ENCODE measurements at regions not wholly inside any gene's neighbourhood (a gene's known extent, or its start where the extent isn't known, plus 50 kb on each side); places are given as distances from the start of the nearest gene placed in this dataset.

DNA sequence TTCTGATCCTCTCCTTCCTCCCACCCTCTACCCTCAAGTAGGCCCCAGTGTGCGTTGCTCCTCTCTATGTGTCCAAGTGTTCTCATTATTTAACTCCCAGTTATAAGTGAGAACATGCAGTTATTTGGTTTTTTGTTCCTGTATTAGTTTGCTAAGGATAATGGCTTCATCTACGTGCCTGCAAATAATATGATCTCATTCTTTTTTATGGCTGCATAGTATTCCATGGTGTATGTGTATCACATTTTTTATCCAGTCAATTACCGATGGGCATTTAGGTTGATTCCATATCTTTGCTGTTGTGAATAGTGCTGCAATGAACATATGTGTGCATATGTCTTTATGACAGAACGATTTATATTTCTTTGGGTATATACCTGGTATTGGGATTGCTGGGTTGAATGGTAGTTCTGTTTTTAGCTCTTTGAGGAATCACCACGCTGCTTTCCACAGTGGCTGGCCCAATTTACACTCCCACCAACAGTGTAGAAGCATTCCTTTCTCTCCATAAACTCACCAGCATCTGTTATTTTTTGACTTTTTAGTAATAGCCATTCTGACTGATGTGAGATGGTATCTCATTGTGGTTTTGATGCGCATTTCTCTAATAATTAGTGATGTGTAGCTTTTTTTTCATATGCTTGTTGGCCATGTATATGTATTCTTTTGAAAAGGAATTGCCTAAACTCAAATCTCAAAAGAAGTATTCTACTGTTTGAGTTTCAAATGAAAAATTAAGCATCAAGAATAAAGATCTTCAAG lies 116.9 kb downstream of the ETS2 start:
- H3K4me1 ChIP-seq: peaks cover 11% of the 10 kb centered on the region
- no peak for TF ChIP-seq Cebpa-rat (IDR thresholded peaks at IDR 0.05)
- H3K9ac ChIP-seq: no peak overlapping the region
- no peak overlapping the region for H3K27ac ChIP-seq
- H4K20me1 ChIP-seq: no peaks in the 10 kb centered on the region
- no peak overlapping the region for H3K4me3 ChIP-seq
- no peaks in the 10 kb centered on the region for H3K9me3 ChIP-seq
- no peaks in the 10 kb centered on the region for H3K36me3 ChIP-seq
- no peak overlapping the region for H3K4me2 ChIP-seq
- no peaks in the 10 kb centered on the region for H3K27me3 ChIP-seq

DNA sequence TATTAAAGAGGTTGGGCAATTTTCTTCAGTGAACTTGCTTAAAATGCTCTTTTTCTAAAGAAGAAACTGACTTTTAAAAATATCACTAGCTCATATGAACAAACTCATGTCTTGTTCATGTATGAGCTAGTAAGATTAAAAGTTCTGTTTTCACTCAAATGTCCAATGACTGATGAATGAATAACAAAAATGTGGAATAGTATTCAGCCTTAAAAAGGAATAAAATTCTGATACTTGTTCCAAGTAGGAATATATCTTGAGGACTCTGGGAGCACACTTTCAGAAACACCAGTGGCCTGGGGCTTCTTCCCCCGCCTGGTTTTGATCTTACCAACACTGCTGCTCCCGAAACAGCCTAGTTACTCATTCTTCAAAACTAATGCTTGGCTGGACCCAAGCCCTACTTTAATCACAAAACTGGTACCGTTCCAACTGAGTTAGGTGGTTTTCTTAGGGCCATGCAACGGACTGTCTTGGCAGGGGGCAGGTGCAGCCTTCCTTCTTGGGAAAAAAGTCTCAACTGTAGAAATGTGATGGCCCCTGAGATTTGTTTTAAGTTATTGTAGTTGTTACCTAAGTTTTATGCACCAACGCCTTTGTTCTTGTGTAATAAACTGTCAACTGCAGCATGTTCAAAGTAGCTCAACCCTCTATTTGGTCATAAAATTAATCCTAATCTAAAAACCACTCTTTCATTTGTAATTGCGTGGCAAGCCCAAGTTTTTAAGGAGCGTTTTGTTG lies 116.0 kb downstream of the ETS2 start:
- H3K9ac ChIP-seq: no peak overlapping the region
- H4K20me1 ChIP-seq: no peaks in the 10 kb centered on the region
- no peaks in the 10 kb centered on the region for H3K27me3 ChIP-seq
- no peak overlapping the region for H3K27ac ChIP-seq
- no peak overlapping the region for H3K4me3 ChIP-seq
- no peak overlapping the region for H3K4me2 ChIP-seq
- H3K36me3 ChIP-seq: no peaks in the 10 kb centered on the region
- peaks cover 11% of the 10 kb centered on the region for H3K4me1 ChIP-seq
- no peak for TF ChIP-seq Cebpa-rat (IDR thresholded peaks at IDR 0.05)
- H3K9me3 ChIP-seq: no peaks in the 10 kb centered on the region

DNA sequence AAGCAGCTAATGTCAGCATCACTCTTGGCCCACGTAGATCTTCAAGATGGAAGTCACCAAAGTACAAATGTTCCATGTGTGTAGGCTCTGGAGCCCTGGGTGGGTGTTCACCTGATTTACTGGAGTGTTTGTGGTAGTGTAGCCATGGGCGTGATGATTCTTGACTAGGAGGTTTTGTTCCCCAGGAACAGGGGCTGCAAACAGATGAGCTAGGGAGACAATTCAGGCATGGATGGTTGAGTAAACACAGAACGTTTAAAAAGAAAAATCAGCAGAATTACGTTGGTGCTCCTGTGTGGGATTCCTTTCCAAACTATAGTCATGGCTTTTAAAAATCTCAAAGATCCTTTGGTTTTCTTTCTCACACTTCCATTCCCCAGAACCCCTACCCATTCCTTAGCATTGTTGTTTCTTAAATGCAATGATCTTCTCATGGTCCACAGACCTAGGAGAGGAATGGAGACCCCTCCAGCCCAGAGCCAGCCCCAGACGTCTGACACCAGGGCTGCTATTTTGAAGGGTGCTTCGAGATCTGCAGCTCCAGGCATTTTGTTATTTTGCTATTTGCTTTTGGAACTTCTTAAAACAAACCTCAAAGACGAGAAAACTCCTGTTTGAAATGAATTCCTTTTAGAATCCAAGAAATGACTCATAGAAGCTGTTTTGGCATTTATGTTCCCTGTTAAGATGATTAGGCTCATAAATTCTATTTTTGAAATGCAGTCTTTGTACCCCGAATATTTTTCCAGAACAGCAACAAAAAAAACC lies 115.1 kb downstream of the ETS2 start:
- no peaks in the 10 kb centered on the region for H3K36me3 ChIP-seq
- no peaks in the 10 kb centered on the region for H4K20me1 ChIP-seq
- H3K27ac ChIP-seq: no peak overlapping the region
- no peak for TF ChIP-seq Cebpa-rat (IDR thresholded peaks at IDR 0.05)
- no peak overlapping the region for H3K4me3 ChIP-seq
- peaks cover 5% of the 10 kb centered on the region for H3K4me1 ChIP-seq
- no peak overlapping the region for H3K4me2 ChIP-seq
- no peaks in the 10 kb centered on the region for H3K27me3 ChIP-seq
- no peaks in the 10 kb centered on the region for H3K9me3 ChIP-seq
- H3K9ac ChIP-seq: no peak overlapping the region

DNA sequence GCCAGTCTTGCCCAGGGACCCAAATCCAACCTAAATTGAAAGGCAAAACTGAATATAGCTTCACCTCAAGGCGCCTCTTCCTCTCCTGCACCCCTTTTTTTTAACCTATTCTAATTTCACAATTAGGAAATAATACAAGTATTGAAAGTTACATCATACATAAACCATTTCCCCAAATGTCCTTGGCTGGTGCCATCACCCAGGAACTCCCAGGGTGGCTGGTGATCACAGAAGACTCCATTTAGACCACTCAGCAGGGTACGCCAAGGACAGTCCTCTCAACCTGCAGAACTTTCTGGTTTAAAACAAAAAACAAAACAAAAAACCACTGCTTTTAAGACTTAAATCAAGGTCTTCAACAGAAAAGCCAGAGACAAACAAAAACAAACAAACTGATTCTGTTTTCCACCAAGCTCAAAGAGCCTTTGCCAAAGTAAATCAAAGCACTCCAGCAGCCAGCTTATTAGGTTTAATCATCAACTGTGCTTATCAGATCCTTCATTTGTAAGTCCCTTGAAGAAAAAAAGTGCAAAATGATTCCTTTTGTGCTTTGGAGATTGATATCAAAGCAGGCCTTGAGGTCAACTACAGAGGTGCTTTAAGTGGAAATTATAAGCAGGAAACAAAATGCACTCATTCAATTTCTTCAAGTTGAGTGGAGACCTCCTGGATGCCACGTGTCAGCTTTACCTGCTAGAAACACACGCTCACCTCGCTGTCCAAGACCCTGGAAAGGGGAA lies 113.0 kb downstream of the ETS2 start:
- Histone ChIP-seq H3K27me3 (no peaks in the 10 kb centered on the region), H3K4me2 (no peak overlapping the region), H3K9me3 (no peaks in the 10 kb centered on the region), H3K4me3 (no peak overlapping the region), H3K36me3 (no peaks in the 10 kb centered on the region), H3K4me1 (peaks cover under 1% of the 10 kb centered on the region; the same call in 1 of the 2 replicates), H4K20me1 (no peaks in the 10 kb centered on the region), H3K27ac (no peak overlapping the region), H3K9ac (no peak overlapping the region)
- no peak for TF ChIP-seq Cebpa-rat (IDR thresholded peaks at IDR 0.05)

DNA sequence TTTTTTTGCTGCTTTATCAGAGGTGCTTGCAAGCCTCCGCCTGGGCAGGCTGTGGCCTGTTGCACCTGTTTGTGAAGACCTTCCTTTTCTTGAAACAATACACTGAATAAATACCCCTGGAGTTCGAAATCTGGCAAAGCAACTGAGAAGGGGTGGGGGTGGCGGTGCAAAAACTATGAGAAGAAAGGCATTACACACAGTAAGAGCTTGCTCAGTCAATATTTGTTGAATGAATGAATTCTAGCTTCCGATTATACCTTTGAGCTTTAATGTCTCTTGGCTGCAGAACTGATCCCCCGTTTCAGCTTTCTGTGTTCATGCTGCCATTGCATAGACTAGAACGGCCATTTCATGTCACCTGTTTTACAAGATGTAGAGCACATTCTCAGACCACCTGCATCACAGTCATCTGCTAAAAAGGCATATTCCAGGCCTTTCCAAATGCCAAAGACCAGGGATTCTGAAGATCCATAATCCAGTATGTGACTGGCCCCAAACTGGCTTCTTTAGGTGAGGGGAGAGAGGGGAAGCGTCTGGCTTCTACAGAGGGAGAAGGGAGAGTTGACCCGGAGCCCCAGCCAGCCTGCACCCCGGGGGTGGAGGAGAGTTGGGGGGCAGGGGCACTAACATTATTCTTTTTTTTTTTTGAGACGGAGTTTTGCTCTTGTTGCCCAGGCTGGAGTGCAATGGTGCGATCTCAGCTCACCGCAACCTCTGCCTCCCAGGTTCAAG lies 111.5 kb downstream of the ETS2 start:
- Histone ChIP-seq H3K27me3 (no peaks in the 10 kb centered on the region), H3K4me2 (no peak overlapping the region), H4K20me1 (no peaks in the 10 kb centered on the region), H3K9ac (no peak overlapping the region), H3K27ac (no peak overlapping the region), H3K4me3 (no peak overlapping the region), H3K4me1 (peaks cover 12% of the 10 kb centered on the region), H3K36me3 (no peaks in the 10 kb centered on the region), H3K9me3 (no peaks in the 10 kb centered on the region)
- no peak for TF ChIP-seq Cebpa-rat (IDR thresholded peaks at IDR 0.05)

DNA sequence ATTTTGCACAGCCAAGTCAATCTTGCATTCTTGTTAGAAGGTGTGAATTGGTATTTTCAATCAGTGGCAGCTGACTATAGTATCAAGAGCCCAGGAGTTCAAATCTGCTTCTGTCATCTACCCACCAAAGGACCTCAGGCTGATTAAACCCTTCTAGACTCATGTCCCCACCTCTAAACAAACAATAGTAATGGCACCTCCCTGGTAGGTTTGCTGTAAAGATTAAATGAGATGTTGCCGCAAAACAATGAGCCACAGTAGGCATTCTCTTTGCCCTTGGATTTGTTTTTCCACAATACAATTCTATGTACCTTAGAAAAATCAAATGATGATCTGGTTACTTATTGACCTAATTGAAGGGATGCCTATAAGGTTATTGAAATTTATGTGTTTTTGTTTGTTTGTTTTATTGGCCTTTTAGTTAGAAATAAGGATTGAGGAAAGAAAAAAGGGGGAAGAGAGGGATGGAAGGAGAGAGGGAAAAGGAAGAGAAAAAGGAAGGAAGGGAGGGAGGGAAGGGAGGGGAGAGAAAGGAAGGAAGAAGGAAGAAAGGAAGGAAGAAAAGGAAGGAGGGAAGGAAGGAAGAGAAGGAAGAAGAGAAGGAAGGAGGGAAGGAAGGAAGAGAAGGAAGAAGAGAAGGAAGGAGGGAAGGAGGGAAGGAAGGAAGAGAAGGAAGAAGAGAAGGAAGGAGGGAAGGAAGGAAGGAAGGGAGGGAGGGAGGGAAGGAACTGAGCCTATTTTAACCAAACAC lies 110.7 kb downstream of the ETS2 start:
- Histone ChIP-seq H3K4me3 (no peak overlapping the region), H3K27ac (no peak overlapping the region), H4K20me1 (no peaks in the 10 kb centered on the region), H3K9ac (no peak overlapping the region), H3K36me3 (no peaks in the 10 kb centered on the region), H3K9me3 (no peaks in the 10 kb centered on the region), H3K4me1 (peaks cover 12% of the 10 kb centered on the region), H3K4me2 (no peak overlapping the region), H3K27me3 (no peaks in the 10 kb centered on the region)
- no peak for TF ChIP-seq Cebpa-rat (IDR thresholded peaks at IDR 0.05)

DNA sequence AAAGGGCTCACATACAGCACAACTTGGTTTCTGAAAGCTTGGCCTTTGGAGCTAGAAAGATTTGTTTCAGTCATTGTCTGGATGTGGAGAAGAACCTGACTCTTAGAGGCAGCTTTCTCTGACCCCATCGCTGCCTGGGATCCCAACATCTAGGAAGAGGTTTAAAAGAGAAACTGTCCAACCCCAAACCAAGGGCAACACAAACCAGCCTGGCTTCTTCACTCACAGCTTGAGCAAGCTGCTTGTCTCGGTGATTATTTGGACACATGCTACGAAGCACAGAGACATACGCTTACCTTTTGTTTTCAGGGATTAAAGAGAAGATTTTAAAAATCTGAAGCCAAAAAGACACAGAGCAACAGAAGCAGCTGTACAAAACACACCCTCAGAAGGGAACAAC lies 109.8 kb downstream of the ETS2 start:
- TF ChIP-seq Cebpa-rat (IDR thresholded peaks at IDR 0.05): no peak
- Histone ChIP-seq H4K20me1 (no peaks in the 10 kb centered on the region), H3K4me2 (no peak overlapping the region), H3K27me3 (no peaks in the 10 kb centered on the region), H3K4me3 (no peak overlapping the region), H3K27ac (no peak overlapping the region), H3K9ac (no peak overlapping the region), H3K4me1 (peaks cover 15% of the 10 kb centered on the region), H3K36me3 (no peaks in the 10 kb centered on the region), H3K9me3 (no peaks in the 10 kb centered on the region)

DNA sequence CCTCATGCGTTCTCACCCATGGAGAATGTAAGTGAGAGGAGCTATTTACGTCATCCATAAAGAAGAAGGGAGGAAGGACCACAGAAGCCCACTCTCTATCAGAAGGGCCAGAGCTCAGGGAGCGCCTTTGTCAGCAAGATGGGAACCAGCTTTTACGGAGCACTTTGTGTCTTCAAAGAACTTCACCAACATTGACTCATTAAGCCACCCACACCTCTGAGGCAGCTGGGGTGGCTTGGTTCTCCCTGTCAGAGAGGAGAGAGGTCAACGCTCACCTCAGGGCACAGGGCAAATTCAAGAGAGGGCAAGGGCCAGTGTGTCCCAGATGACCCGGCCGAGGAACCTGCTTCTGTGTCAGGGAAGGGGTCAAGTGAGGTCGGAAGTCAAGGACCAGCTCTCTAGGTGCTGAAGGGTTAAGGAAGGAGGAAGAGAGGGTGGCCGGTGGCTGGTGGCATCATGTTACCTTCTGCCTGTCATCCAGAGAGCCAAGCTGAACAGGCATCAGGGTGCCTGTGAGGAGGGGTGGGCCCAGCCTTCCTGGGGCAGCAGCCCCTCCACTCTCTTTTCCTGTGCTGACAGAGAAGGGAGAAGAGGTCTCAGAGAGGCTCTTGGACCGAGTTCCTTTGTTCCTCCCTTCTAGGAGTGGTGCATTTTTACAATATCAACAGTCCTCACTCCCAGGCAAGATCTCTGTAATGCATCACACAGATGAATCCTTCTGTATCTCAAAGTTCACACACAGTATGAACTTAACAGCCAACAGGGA lies 109.0 kb downstream of the ETS2 start:
- no peaks in the 10 kb centered on the region for H3K36me3 ChIP-seq
- H3K9ac ChIP-seq: no peak overlapping the region
- TF ChIP-seq Cebpa-rat (IDR thresholded peaks at IDR 0.05): no peak
- H3K27ac ChIP-seq: no peak overlapping the region
- H3K4me2 ChIP-seq: no peak overlapping the region
- H4K20me1 ChIP-seq: no peaks in the 10 kb centered on the region
- no peaks in the 10 kb centered on the region for H3K27me3 ChIP-seq
- H3K4me3 ChIP-seq: no peak overlapping the region
- H3K4me1 ChIP-seq: peaks cover 23% of the 10 kb centered on the region
- no peaks in the 10 kb centered on the region for H3K9me3 ChIP-seq

Data from BLaER1 (cell line).